RWPE1 (cell line): ENCODE measurements at regions not wholly inside any gene's neighbourhood (a gene's known extent, or its start where the extent isn't known, plus 50 kb on each side); places are given as distances from the start of the nearest gene placed in this dataset.
"Not testable (repeated sequence)": the region's sequence is repeated elsewhere in the genome, so short reads cannot be mapped to it uniquely, and the experiment has no call there.

Experiments used
- CTCF ChIA-PET: fragments of 350-600 bp; sonication (Branson Sonifier 250); formaldehyde crosslinking; extraction: SDS; loops from one replicate; lab custom pipeline; 2021; lab: Yijun Ruan, JAX
- POLR2A ChIA-PET: fragments of 400-600 bp; formaldehyde crosslinking; extraction: SDS; loops from one replicate; lab custom pipeline; 2020; ENCODE audit warnings: antibody characterized with exemption; ENCODE audit not compliant: low non-redundant PET; lab: Yijun Ruan, JAX
- DNase-seq: peaks from one replicate; pipeline ENCODE4 v3.0.0; 2012; ENCODE audit warnings: low spot score
- H3K27ac ChIP-seq: fragments of 450-650 bp; 2 replicates; pipeline ENCODE4 v1.5.1; 2017
- CTCF ChIP-seq: fragments of 450-650 bp; conservative IDR thresholded peaks from 2 replicates; pipeline ENCODE4 v1.5.1; 2017; ENCODE audit warnings: low read depth, mild to moderate bottlenecking

- POLR2A ChIA-PET, H3K27ac ChIP-seq, CTCF ChIA-PET, DNase-seq: not testable (repeated sequence)
Measured at GRCh38 chr16:29193248-29193574, 208.4 kb downstream of the LAT start.

DNA sequence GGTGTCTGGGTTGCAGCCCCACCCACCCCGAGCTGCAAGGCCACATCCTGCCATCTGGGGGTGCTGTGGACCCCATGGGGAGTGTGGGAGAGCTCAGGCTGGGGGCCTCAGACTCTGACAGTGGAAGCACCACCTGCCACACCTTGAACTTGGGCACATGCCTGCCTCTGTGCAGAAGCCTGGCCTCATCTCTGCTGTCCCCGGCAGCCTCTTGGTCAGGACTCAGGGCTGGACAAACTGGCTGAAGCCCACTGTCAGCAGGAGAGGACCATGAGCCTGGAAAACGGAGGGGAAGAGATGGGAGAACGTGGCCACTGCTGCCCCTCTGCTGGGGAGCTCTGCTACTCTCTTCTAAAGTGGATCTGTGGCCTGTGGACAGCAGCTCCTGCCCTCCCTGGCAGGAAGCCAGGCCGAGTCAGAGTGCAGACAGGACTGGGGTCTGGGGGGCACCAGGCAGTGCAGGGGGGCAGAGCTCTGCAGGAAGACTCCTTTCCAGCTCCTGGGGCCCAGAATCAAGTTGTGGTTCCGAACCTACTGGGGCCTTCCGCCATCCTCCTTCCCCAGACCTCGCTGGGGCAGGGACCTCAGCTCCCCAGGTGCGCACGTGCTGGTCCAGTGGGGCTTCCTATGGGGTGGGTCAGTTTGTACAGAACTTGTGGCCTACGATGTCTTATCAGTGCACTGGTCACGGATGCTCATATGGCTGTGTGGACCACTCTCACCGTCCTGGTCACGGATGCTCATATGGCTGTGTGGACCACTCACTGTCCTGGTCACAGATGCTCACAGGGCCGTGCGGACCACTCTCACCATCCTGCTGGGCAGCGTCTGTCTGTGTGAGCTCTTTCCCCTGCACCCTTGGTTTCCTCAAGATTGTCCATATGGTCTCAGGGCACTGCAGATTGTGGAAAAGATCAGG, 207.7 kb downstream of the LAT start:
- no peak overlapping the region for H3K27ac ChIP-seq
- CTCF ChIA-PET: no interaction called here
- DNase-seq: no peak
- POLR2A ChIA-PET: no interaction called here
- no peak for TF ChIP-seq CTCF

DNA sequence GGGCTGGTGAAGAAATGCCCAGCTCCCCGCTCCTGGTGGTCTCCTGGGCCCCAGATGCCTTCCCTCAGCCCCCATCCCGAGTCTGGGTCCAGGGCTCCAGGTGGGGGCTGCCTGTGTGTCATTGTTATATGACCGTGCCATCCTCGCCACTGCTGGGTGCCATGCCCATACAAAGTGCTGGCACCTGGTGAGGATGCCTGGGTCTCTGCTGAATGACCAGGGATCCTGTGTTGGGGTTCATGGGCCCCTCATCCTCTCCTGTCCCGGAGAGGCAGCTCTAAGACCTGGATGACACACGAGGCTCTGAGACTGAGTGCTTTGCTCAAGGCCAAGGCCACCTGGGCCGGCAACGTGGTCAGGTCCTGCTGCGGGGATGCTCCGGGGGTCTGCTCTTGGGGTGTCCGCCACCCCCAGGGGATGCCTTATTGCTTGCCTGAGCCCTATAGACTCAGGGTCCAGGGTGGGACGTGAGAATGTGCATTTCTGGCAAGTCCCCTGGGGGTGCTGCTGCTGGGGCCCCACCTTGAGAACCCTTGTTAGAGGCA, 206.9 kb downstream of the LAT start:
- CTCF ChIA-PET: not testable (repeated sequence)

DNA sequence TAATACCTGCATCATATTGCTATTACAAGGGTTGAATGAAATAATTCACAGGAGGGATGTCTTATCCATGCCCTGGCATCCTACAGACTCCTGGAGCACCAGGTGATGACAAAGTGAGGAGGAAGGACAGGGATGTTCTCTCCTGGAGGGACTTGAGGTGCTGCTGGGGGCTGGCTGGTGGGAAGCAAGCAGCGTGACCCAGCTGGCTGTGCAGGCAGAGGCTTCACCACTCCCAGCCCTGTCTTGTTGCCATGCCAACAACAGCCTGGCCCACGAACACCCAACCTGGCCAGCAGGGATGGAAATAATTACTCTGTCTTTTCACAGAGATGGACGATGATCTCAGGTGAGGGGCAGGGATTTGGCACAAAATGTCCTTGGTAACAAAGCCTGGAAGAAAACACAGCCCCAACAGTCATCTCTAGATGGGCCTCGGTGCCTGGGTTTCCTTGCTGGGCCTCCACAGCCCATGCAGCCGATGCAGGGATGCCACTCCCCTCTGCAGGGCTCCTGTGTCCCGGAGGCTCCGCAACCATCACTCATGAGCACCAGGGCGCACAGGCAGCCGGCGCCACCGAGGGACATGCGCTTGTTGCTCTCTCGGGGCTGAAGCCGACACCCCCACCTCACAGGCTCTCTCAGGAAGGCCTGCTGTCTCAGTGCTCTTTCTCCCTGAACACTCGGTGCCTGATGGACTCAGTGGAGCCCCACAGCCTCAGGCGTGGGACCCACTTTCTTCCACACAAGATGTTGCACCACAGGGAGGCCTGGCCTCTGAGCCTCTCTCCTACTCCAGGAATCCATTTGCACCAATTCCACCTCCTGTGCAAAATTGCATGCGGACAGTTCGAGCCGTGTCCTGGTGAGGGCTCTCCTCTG, 205.9 kb downstream of the LAT start:
- CTCF ChIA-PET, DNase-seq, H3K27ac ChIP-seq, POLR2A ChIA-PET: not testable (repeated sequence)

More for the DNA sequence above, 206.9 kb downstream of the LAT start:
- H3K27ac ChIP-seq, DNase-seq, POLR2A ChIA-PET: not testable (repeated sequence)

- DNase-seq, POLR2A ChIA-PET, H3K27ac ChIP-seq, CTCF ChIA-PET: not testable (repeated sequence)
Measured at GRCh38 chr16:29188806-29189205, 204.0 kb downstream of the LAT start.

GRCh38 chr16:29186306-29187220, 201.7 kb downstream of the LAT start:
- CTCF ChIA-PET, DNase-seq, POLR2A ChIA-PET, H3K27ac ChIP-seq: not testable (repeated sequence)

DNA sequence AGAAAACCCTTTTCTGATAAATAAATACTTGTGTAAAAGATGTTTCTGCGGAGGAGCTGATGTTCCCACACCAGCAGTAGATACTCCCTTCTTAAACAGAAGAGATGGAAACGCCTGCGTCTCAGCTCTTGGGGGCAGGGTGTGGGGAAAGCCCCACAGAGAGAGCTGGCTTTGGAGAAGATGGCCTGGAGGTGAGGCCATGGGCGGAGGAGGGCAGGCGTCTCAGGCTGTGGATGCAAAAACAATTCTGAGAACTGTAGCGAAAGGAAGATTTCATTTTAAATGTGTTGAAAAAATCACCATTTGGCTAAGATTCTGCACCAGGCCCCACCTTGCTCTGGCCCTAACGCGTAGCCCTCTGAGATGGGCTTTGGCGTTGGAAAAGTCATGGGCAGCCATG, 201.0 kb downstream of the LAT start:
- H3K27ac ChIP-seq, CTCF ChIA-PET, DNase-seq, POLR2A ChIA-PET: not testable (repeated sequence)

DNA sequence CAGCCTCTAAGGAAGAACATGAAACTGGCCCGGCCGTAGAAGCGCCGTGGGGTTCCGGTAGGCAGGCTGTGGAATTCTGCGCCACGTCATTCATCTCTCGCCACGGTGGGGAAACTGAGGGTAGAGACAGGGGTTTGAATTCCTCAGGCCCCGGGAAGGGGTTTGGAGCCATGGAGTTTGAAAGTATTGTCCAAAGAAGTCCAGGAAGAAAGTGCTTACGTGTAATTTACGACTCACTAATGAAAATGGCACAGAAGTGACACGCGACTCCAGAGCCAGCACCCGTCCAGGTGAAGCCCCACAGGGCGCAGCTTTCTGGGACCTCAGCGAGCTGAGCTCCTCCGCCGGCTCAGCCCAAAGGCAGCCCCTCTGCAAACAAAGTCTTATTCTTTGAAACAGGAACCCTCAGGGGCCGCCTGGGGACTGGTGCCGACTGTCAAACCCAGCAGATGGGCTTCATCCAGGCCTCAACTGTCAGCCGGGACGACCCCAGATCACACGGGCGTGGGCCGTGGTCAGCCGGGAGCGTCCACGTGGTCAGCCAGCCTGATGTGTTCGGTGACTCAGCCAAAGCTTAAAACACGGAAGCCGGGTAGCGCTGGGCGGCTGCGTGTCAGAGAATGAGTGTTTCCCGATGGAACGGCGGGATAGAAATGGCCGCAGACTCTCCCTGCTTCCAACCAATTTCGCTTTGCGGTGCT, 200.0 kb downstream of the LAT start:
- DNase-seq, CTCF ChIA-PET, H3K27ac ChIP-seq, POLR2A ChIA-PET: not testable (repeated sequence)

DNA sequence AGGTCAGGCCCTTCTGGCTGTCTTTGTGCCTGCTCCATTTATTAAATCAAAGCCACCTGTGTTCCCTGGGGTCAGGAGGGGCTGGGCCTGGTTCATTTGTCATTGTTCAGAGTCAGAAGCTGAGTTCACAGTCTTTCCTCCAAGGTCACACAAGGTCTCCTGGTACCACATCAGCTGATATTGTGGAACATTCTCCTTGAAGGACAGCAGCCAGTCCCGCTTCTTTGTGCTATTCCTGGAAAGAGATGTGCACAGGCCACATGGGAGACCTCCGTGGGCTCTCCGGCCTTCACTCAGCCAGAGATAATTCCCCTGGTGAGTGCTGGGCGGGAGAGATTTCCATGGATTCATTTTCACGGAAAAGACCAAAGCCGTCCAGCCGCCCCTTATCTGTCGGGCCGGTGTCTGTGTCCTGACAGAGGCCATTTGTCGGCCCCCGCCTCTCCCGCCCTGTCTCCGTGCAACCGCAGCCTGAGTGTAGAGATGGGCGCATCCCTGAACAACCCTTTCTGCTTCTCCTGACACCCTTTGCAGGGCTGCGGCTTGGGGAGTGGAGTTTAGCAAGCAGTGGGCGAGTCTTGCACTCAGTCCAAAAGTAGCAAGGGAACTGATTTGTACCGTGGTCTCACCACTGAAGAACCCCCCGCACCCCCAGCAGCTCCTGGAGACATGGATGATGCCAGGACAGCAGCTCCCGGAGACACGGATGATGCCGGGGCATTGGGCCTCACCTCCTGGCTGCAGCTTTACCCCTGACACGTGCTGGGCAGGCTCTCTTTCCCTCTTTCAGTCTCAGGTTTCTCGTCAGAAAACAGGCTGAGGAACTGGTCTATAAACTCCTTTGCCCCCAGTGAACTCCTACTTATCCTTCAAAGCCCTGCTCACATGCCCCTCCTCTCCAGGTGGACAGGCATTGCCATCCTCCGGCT, 198.4 kb downstream of the LAT start:
- H3K27ac ChIP-seq, POLR2A ChIA-PET, CTCF ChIA-PET, DNase-seq: not testable (repeated sequence)
